Loucy (cell line): ENCODE measurements at regions not wholly inside any gene's neighbourhood (a gene's known extent, or its start where the extent isn't known, plus 50 kb on each side); places are given as distances from the start of the nearest gene placed in this dataset.

ENCODE experiments used
- H2AFZ ChIP-seq: fragments of 200-600 bp; sonication (generic); 2 replicates; pipeline ENCODE4 v1.6.0; 2016; ENCODE audit warnings: antibody characterized with exemption, mild to moderate bottlenecking, low read length, moderate library complexity
- H3F3A ChIP-seq: fragments of 200-600 bp; 2 replicates; pipeline ENCODE4 v1.6.0; 2016; ENCODE audit warnings: antibody characterized with exemption, low read depth, mild to moderate bottlenecking
- H3K27me3 ChIP-seq: fragments of 200-600 bp; sonication (generic); 2 replicates; pipeline ENCODE4 v1.6.1; 2014; ENCODE audit warnings: low read length, mild to moderate bottlenecking; ENCODE audit not compliant: insufficient read depth, poor library complexity, severe bottlenecking
- H3K36me3 ChIP-seq: fragments of 200-600 bp; sonication (generic); 2 replicates; pipeline ENCODE4 v1.6.1; 2016; ENCODE audit warnings: low read length; ENCODE audit not compliant: insufficient read depth
- H3K4me1 ChIP-seq: fragments of 200-600 bp; sonication (generic); 2 replicates; pipeline ENCODE4 v1.5.1; 2014; ENCODE audit warnings: low read length, mild to moderate bottlenecking; ENCODE audit not compliant: insufficient read depth, poor library complexity, severe bottlenecking
- H3K4me2 ChIP-seq: fragments of 200-600 bp; sonication (generic); 2 replicates; pipeline ENCODE4 v1.6.0; 2014; ENCODE audit warnings: antibody characterized with exemption, low read length, low read depth, mild to moderate bottlenecking; ENCODE audit not compliant: poor library complexity, severe bottlenecking
- H3K4me3 ChIP-seq: fragments of 200-600 bp; sonication (generic); 2 replicates; pipeline ENCODE4 v1.5.1; 2014; ENCODE audit warnings: low read length, mild to moderate bottlenecking, mixed read lengths; ENCODE audit not compliant: poor library complexity, severe bottlenecking
- H3K79me2 ChIP-seq: fragments of 200-600 bp; sonication (generic); 2 replicates; pipeline ENCODE4 v1.6.1; 2014; ENCODE audit warnings: low read length; ENCODE audit not compliant: insufficient read depth
- H3K9ac ChIP-seq: fragments of 200-600 bp; sonication (generic); 2 replicates; pipeline ENCODE4 v1.6.0; 2014; ENCODE audit warnings: mild to moderate bottlenecking, low read depth, low read length, moderate library complexity; ENCODE audit not compliant: poor library complexity, severe bottlenecking
- H3K9me2 ChIP-seq: fragments of 200-600 bp; sonication (generic); replicated peaks from 2 replicates; pipeline ENCODE4 v1.6.1; 2016; ENCODE audit warnings: low read depth, low read length, mixed read lengths
- H3K9me3 ChIP-seq: fragments of 200-600 bp; sonication (generic); 2 replicates; pipeline ENCODE4 v1.6.1; 2014; ENCODE audit warnings: mild to moderate bottlenecking, antibody characterized with exemption, low read length, low read depth; ENCODE audit not compliant: insufficient read depth
- H4K20me1 ChIP-seq: fragments of 200-600 bp; sonication (generic); 2 replicates; pipeline ENCODE4 v1.6.0; 2014; ENCODE audit warnings: antibody characterized with exemption, low read length, mild to moderate bottlenecking; ENCODE audit not compliant: insufficient read depth, poor library complexity, severe bottlenecking
- CTCF ChIP-seq: fragments of 200-600 bp; sonication (generic); conservative IDR thresholded peaks from 2 replicates; pipeline ENCODE4 v1.5.1; 2014; ENCODE audit warnings: mild to moderate bottlenecking, antibody characterized with exemption, low read length
- EZH2phosphoT487 ChIP-seq: fragments of 200-600 bp; IDR thresholded peaks from 2 replicates; pipeline ENCODE4 v1.6.1; 2018; ENCODE audit warnings: antibody characterized with exemption, mild to moderate bottlenecking, moderate library complexity, borderline replicate concordance

GRCh38 chr18:38972571-38972970 is 1407.0 kb upstream of the CELF4 start:
- H3K4me1 ChIP-seq: no peaks in the 10 kb centered on the region

DNA sequence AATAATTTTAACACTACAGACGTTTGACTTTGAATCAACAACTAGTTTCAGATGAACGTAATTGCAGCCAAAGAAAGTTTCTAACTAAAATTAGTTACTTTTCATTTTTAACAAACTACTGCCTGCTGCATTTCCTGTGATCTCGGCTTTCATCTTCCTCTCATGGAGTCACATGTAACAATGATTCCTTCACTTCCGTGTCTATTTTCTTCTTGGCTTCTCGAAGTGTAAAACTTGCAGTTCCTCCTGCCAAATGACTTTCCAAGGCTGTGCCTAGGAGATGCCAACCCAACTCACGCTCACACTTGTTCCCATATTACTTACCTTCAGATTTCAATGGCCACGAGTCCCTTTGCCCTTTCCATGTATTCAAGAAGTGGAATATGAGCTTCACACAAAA is 1406.3 kb upstream of the CELF4 start:
- no peaks in the 10 kb centered on the region for H3K79me2 ChIP-seq
- H3K4me2 ChIP-seq: no peak overlapping the region
- H3K4me1 ChIP-seq: no peaks in the 10 kb centered on the region
- no peaks in the 10 kb centered on the region for H3F3A ChIP-seq
- no peaks in the 10 kb centered on the region; the same call in 1 of the 2 replicates for H3K9me3 ChIP-seq
- H3K9me2 ChIP-seq: no peaks in the 10 kb centered on the region
- H2AFZ ChIP-seq: no peak overlapping the region
- TF ChIP-seq CTCF (no peak), EZH2phosphoT487 (no peak)
- H3K36me3 ChIP-seq: no peaks in the 10 kb centered on the region
- no peaks in the 10 kb centered on the region for H3K27me3 ChIP-seq
- no peaks in the 10 kb centered on the region for H4K20me1 ChIP-seq
- H3K9ac ChIP-seq: no peak overlapping the region
- H3K4me3 ChIP-seq: no peak overlapping the region

More at GRCh38 chr18:38972571-38972970, 1407.0 kb upstream of the CELF4 start:
- H3K9me2 ChIP-seq: no peaks in the 10 kb centered on the region
- H3K27me3 ChIP-seq: no peaks in the 10 kb centered on the region
- no peaks in the 10 kb centered on the region for H3K36me3 ChIP-seq
- H2AFZ ChIP-seq: no peak overlapping the region
- no peaks in the 10 kb centered on the region for H3K9me3 ChIP-seq
- no peaks in the 10 kb centered on the region for H4K20me1 ChIP-seq
- no peak overlapping the region for H3K9ac ChIP-seq
- H3F3A ChIP-seq: no peaks in the 10 kb centered on the region
- H3K4me3 ChIP-seq: no peak overlapping the region
- TF ChIP-seq CTCF (no peak), EZH2phosphoT487 (no peak)
- no peak overlapping the region for H3K4me2 ChIP-seq
- no peaks in the 10 kb centered on the region for H3K79me2 ChIP-seq

DNA sequence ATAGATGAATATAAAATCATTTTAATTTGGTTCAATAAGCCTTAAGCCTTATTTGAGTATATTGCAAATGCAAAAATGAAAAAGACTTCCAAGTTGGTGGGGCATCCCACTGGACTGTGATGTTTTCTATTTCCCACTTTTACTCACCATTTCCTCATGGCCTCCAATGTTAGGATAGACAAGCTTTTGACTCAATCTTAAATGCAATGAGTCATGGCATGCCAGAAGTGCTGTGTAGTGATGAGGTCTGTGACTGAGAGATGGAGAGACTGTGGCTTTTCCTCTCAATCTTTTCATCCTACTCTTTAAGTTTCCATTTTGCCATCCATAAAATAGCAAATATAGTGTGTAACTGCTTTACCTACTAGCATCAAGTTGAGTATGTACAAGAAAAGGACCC is 1401.2 kb upstream of the CELF4 start:
- Histone ChIP-seq H3K9ac (no peak overlapping the region), H4K20me1 (no peaks in the 10 kb centered on the region), H3K79me2 (no peaks in the 10 kb centered on the region), H3K4me2 (no peak overlapping the region), H3K9me3 (no peaks in the 10 kb centered on the region; the same call in 1 of the 2 replicates), H3K9me2 (no peaks in the 10 kb centered on the region), H3F3A (no peaks in the 10 kb centered on the region), H3K4me1 (no peaks in the 10 kb centered on the region), H3K36me3 (no peaks in the 10 kb centered on the region), H2AFZ (no peak overlapping the region), H3K27me3 (no peaks in the 10 kb centered on the region), H3K4me3 (no peak overlapping the region)
- TF ChIP-seq CTCF: no peak
- TF ChIP-seq EZH2phosphoT487: no peak
